NCI-H748 (cell line): ENCODE measurements at regions not wholly inside any gene's neighbourhood (a gene's known extent, or its start where the extent isn't known, plus 50 kb on each side); places are given as distances from the start of the nearest gene placed in this dataset.
A peak's percentile ranks its signal among the peaks of the same experiment; 100 is the strongest.
"Not testable (repeated sequence)": the region's sequence is repeated elsewhere in the genome, so short reads cannot be mapped to it uniquely, and the experiment has no call there.

Source experiments
- DNase-seq: peaks from one replicate; lab custom pipeline; 2025; ENCODE audit not compliant: unreplicated experiment; lab: John Stamatoyannopoulos, UW

GRCh38 chr9:78123808-78124207 is 92.2 kb upstream of the GNAQ start:
- DNase-seq: no peak

- no peak for DNase-seq
Observed at GRCh38 chr9:78122631-78123030, 91.0 kb upstream of the GNAQ start.

- DNase-seq: peak; percentile 64
Observed at GRCh38 chr9:78121488-78121887, 89.9 kb upstream of the GNAQ start.

- DNase-seq: no peak
Observed at GRCh38 chr9:78118742-78119473, 87.3 kb upstream of the GNAQ start.

- peak; percentile 24 for DNase-seq
Observed at GRCh38 chr9:78115073-78115472, 83.5 kb upstream of the GNAQ start.

GRCh38 chr9:78114581-78114980 is 83.0 kb upstream of the GNAQ start:
- no peak for DNase-seq

- DNase-seq: no peak
Observed at GRCh38 chr9:78112406-78112805, 80.8 kb upstream of the GNAQ start.

- no peak for DNase-seq
Observed at GRCh38 chr9:78112004-78112403, 80.4 kb upstream of the GNAQ start.

GRCh38 chr9:78109075-78109474 is 77.5 kb upstream of the GNAQ start:
- DNase-seq: no peak

GRCh38 chr9:78106586-78106985 is 75.0 kb upstream of the GNAQ start:
- DNase-seq: not testable (repeated sequence)

GRCh38 chr9:78103971-78104433 is 72.4 kb upstream of the GNAQ start:
- no peak for DNase-seq

GRCh38 chr9:78101247-78101646 is 69.6 kb upstream of the GNAQ start:
- DNase-seq: peak; percentile 14

- no peak for DNase-seq
Observed at GRCh38 chr9:78097541-78097940, 65.9 kb upstream of the GNAQ start.

- no peak for DNase-seq
Observed at GRCh38 chr9:78091731-78092130, 60.1 kb upstream of the GNAQ start.

GRCh38 chr9:78089111-78089510 is 57.5 kb upstream of the GNAQ start:
- DNase-seq: no peak

GRCh38 chr9:78088190-78088589 is 56.6 kb upstream of the GNAQ start:
- not testable (repeated sequence) for DNase-seq
